HCT116 (cell line): ENCODE measurements at regions not wholly inside any gene's neighbourhood (a gene's known extent, or its start where the extent isn't known, plus 50 kb on each side); places are given as distances from the start of the nearest gene placed in this dataset.

Experiments used
- ATAC-seq: fragments of 200-7000 bp; cut with Tn5 transposase; 2 replicates; pipeline ENCODE4 v1.9.1; 2020; ENCODE audit warnings: mild to moderate bottlenecking, moderate library complexity
- BruUV-seq: library from RNA; stranded (reverse); fragments of 400-500 nt; replicated peaks from 2 replicates; lab custom pipeline; 2021; lab: Mats Ljungman, UMichigan
- CTCF ChIA-PET: fragments of 300-600 bp; sonication (Branson Sonifier 250); formaldehyde crosslinking; loops from one replicate; lab custom pipeline; 2021; ENCODE audit warnings: antibody characterized with exemption; lab: Charles Lee
- POLR2A ChIA-PET: fragments of 300-600, 350-600 bp; sonication (Branson Sonifier 250); formaldehyde crosslinking; loops from one replicate; lab custom pipeline; 2021; ENCODE audit warnings: antibody characterized with exemption; lab: Charles Lee
- RAD21 ChIA-PET, 2 experiments: fragments of 300-600 bp; sonication (Branson Sonifier 250); formaldehyde crosslinking; loops; one replicate each; lab custom pipeline; 2023; ENCODE audit warnings: low total read pairs in 2 of 2; ENCODE audit not compliant: uncharacterized antibody in 2 of 2, unreplicated experiment in 2 of 2, low non-redundant PET in 1 of 2; lab: Charles Lee
- DNase-seq: peaks from one replicate; pipeline ENCODE4 v3.0.0-alpha.2; 2010; ENCODE audit warnings: low read depth, low spot score
- H2AFZ ChIP-seq: fragments of 200-600 bp; shearing (Covaris generic), sonication (generic); 2 replicates; pipeline ENCODE4 v1.6.1; 2017; ENCODE audit warnings: low read depth, mixed run types, mixed read lengths, antibody characterized with exemption, low read length; ENCODE audit not compliant: poor library complexity, severe bottlenecking
- H3K27ac ChIP-seq: 2 replicates; pipeline ENCODE4 v1.5.1; 2012; ENCODE audit warnings: low read depth, low read length
- H3K27me3 ChIP-seq: fragments of 200-600 bp; sonication (generic); 2 replicates; pipeline ENCODE4 v1.6.1; 2016; ENCODE audit warnings: mixed run types, low read length, mixed read lengths; ENCODE audit not compliant: insufficient read depth
- H3K36me3 ChIP-seq, 2 experiments: fragments of 200-500 bp in 1 of 2; fragments of 200-600 bp in 1 of 2; sonication (Bioruptor generic) in 1 of 2; sonication (generic) in 1 of 2; 2 replicates each; pipeline versions ENCODE4 v1.5.1 to v1.6.1; 2014 to 2016; ENCODE audit warnings: low read length in 2 of 2, inconsistent platforms in 1 of 2, mixed read lengths in 1 of 2, mixed run types in 1 of 2; ENCODE audit not compliant: insufficient read depth in 2 of 2, control insufficient read depth in 1 of 2
- H3K4me1 ChIP-seq, 2 experiments: fragments of 200-600 bp in 1 of 2; sonication (generic) in 1 of 2; 2 replicates each; pipeline versions ENCODE4 v1.5.1 to v1.6.1; 2012 to 2017; ENCODE audit warnings: low read length in 2 of 2, inconsistent platforms in 1 of 2, mild to moderate bottlenecking in 1 of 2, mixed read lengths in 1 of 2, mixed run types in 1 of 2, moderate library complexity in 1 of 2; ENCODE audit not compliant: insufficient read depth in 2 of 2, control insufficient read depth in 1 of 2
- H3K4me2 ChIP-seq: fragments of 200-600 bp; sonication (generic); 2 replicates; pipeline ENCODE4 v1.6.1; 2017; ENCODE audit warnings: mixed run types, low read length, mixed read lengths
- H3K4me3 ChIP-seq, 2 experiments: fragments of 200-600 bp in 1 of 2; sonication (generic) in 1 of 2; replicated peaks in 1 of 2; 2 replicates each; pipeline ENCODE4 v1.5.1; 2011 to 2016; ENCODE audit warnings: low read length in 2 of 2, control low read depth in 1 of 2, low read depth in 1 of 2, mild to moderate bottlenecking in 1 of 2, mixed read lengths in 1 of 2, mixed run types in 1 of 2
- H3K79me2 ChIP-seq: fragments of 200-600 bp; sonication (generic); 2 replicates; pipeline ENCODE4 v1.6.1; 2017; ENCODE audit warnings: mild to moderate bottlenecking, mixed run types, low read length, moderate library complexity, mixed read lengths; ENCODE audit not compliant: insufficient read depth
- H3K9ac ChIP-seq: fragments of 200-600 bp; sonication (generic); 2 replicates; pipeline ENCODE4 v1.6.1; 2016; ENCODE audit warnings: low read length, mixed read lengths
- H3K9me2 ChIP-seq: fragments of 200-600 bp; sonication (generic), shearing (Covaris generic); 2 replicates; pipeline ENCODE4 v1.6.1; 2017; ENCODE audit warnings: mixed run types, mild to moderate bottlenecking, moderate library complexity; ENCODE audit not compliant: insufficient read depth
- H3K9me3 ChIP-seq, 2 experiments: fragments of 200-500 bp in 1 of 2; fragments of 200-600 bp in 1 of 2; sonication (Bioruptor generic) in 1 of 2; sonication (generic) in 1 of 2; 2 replicates each; pipeline ENCODE4 v1.6.1; 2014 to 2017; ENCODE audit warnings: low read length in 2 of 2, mixed read lengths in 2 of 2, inconsistent platforms in 1 of 2, low read depth in 1 of 2, mild to moderate bottlenecking in 1 of 2, mixed run types in 1 of 2, moderate library complexity in 1 of 2; ENCODE audit not compliant: control insufficient read depth in 1 of 2, insufficient read depth in 1 of 2
- H4K20me1 ChIP-seq: fragments of 200-600 bp; sonication (generic), shearing (Covaris generic); 2 replicates; pipeline ENCODE4 v1.6.1; 2017; ENCODE audit warnings: mixed run types, mild to moderate bottlenecking, moderate library complexity; ENCODE audit not compliant: insufficient read depth
- CBX3 ChIP-seq: IDR thresholded peaks from 2 replicates; pipeline ENCODE4 v1.6.1; 2012; ENCODE audit warnings: low read depth
- CEBPB ChIP-seq: IDR thresholded peaks from 2 replicates; pipeline ENCODE4 v1.6.1; 2012; ENCODE audit warnings: low read depth
- CTCF ChIP-seq, 3 experiments: fragments of 200-600 bp in 1 of 3; sonication (generic) in 1 of 3; IDR thresholded peaks in 2 of 3; conservative IDR thresholded peaks in 1 of 3; 2 replicates each; pipeline ENCODE4 v1.5.1; 2012 to 2017; ENCODE audit warnings: low read depth in 2 of 3, low read length in 2 of 3, antibody characterized with exemption in 1 of 3, borderline replicate concordance in 1 of 3, control low read depth in 1 of 3, mild to moderate bottlenecking in 1 of 3, mixed read lengths in 1 of 3, mixed run types in 1 of 3, moderate library complexity in 1 of 3; ENCODE audit not compliant: insufficient read depth in 1 of 3
- EGR1 ChIP-seq: IDR thresholded peaks from 2 replicates; pipeline ENCODE4 v1.6.1; 2012; ENCODE audit warnings: low read depth
- ELF1 ChIP-seq: IDR thresholded peaks from 2 replicates; pipeline ENCODE4 v1.6.1; 2012; ENCODE audit warnings: low read depth, borderline replicate concordance
- EZH2 ChIP-seq: fragments of 200-600 bp; sonication (generic); IDR thresholded peaks from 2 replicates; pipeline ENCODE4 v1.6.1; 2017; ENCODE audit warnings: antibody characterized with exemption, mixed run types
- EZH2phosphoT487 ChIP-seq: fragments of 200-600 bp; IDR thresholded peaks from 2 replicates; pipeline ENCODE4 v1.6.1; 2018; ENCODE audit warnings: antibody characterized with exemption, borderline replicate concordance
- FOSL1 ChIP-seq: IDR thresholded peaks from 2 replicates; pipeline ENCODE4 v1.6.1; 2012; ENCODE audit warnings: low read depth
- JUND ChIP-seq: IDR thresholded peaks from 2 replicates; pipeline ENCODE4 v1.6.1; 2012
- MAX ChIP-seq: IDR thresholded peaks from 2 replicates; pipeline ENCODE4 v1.6.1; 2012
- POLR2AphosphoS5 ChIP-seq: IDR thresholded peaks from 2 replicates; pipeline ENCODE4 v1.6.1; 2011; ENCODE audit warnings: mild to moderate bottlenecking, low read depth, low read length, moderate library complexity
- RAD21 ChIP-seq: IDR thresholded peaks from 2 replicates; pipeline ENCODE4 v1.6.1; 2012; ENCODE audit warnings: low read depth, mild to moderate bottlenecking
- REST ChIP-seq: IDR thresholded peaks from 2 replicates; pipeline ENCODE4 v1.6.1; 2012; ENCODE audit warnings: low read depth
- SRF ChIP-seq: IDR thresholded peaks from 2 replicates; pipeline ENCODE4 v1.6.1; 2012; ENCODE audit warnings: low read depth
- TCF7L2 ChIP-seq: IDR thresholded peaks from 2 replicates; pipeline ENCODE4 v1.7.0; 2011; ENCODE audit warnings: borderline replicate concordance, inconsistent platforms; ENCODE audit not compliant: insufficient read depth, insufficient read length; ENCODE audit errors: extremely low read depth
- YY1 ChIP-seq: IDR thresholded peaks from 2 replicates; pipeline ENCODE4 v1.6.1; 2011; ENCODE audit warnings: low read length, low read depth, moderate library complexity, mild to moderate bottlenecking; ENCODE audit not compliant: insufficient replicate concordance; ENCODE audit errors: extremely low read depth
- ZFX ChIP-seq: fragments of 450-650 bp; IDR thresholded peaks from 2 replicates; pipeline ENCODE4 v1.6.1; 2017
- ZNF274 ChIP-seq: fragments of 200-500 bp; sonication (Bioruptor generic); IDR thresholded peaks from 2 replicates; pipeline ENCODE4 v1.6.1; 2014; ENCODE audit warnings: mild to moderate bottlenecking, low read depth, low read length, inconsistent platforms
- intact Hi-C: fragments of 100-400 bp; cut with micrococcal nuclease; formaldehyde crosslinking; loops from 2 replicates; pipeline ENCODE4 v1.10.0; 2022
- TF ChIP-seq, protein P1 (sequence below): IDR thresholded peaks from 2 replicates; pipeline ENCODE4 v1.6.1; 2012

DNA sequence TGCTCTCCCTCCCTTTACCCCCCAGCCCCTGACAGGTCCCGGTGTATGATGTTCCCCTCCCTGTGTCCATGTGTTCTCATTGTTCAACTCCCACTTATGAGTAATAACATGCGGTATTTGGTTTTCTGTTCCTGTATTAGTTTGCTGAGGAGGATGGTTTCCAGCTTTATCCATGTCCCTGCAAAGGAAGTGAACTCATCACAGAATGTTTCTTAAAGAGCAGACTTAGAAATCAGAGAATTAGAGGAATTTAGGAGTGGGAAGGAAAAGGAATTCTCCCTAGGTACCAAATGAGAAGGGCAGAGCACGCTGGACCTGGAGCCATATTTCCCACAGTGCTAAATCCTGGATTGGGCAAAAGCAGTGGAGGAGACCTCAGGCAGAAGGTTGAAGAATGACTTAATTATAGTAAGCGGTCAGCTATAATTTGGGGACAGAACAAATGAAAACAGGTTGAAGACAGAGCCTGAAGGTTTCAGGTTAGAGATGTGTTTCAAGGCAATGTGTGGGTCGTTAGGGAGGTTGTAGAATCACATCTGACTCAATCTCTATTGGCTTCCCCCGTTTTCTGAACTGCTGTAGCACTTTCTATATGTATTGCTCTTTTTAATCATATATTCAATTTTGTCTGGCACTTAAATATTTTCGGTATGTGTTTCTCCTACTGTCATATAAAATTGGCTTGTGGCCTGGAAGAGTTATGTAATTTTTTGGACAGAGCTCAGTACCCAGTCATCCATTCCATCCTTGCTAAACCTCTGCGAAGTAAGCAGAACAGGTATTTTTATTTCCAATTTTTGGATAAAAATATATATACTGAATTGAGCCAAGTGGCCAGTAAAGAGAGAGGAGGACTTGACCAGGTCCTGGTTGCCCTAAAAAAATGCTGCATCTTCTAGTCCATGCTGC is 210.5 kb upstream of the KLF6 start:
- ChIA-PET CTCF (no interaction called here), POLR2A (no interaction called here), RAD21 (no interaction called here)
- Histone ChIP-seq H3K4me3 (no peak overlapping the region), H2AFZ (no peak overlapping the region), H3K9me2 (no peaks in the 10 kb centered on the region), H3K9me3 (no peaks in the 10 kb centered on the region), H3K27me3 (no peaks in the 10 kb centered on the region), H3K4me1 (peaks cover 0 to 5% of the 10 kb centered on the region in 2 experiments; a peak in 1 of 4 replicates), H3K79me2 (no peaks in the 10 kb centered on the region), H3K9ac (no peak overlapping the region), H3K4me2 (no peak overlapping the region), H4K20me1 (no peaks in the 10 kb centered on the region), H3K36me3 (no peaks in the 10 kb centered on the region), H3K27ac (no peak overlapping the region)
- TF ChIP-seq ZNF274 (no peak), ELF1 (no peak), REST (no peak), MAX (no peak), CEBPB (no peak), TCF7L2 (no peak), SRF (no peak), ZFX (no peak), POLR2AphosphoS5 (no peak), JUND (no peak), EGR1 (no peak), FOSL1 (no peak), CBX3 (no peak), EZH2 (no peak), YY1 (no peak), CTCF (IDR thresholded peaks at IDR 0.05 in 2 of 3, conservative IDR thresholded peaks at IDR 0.05 in 1 of 3; ENCODE audit: borderline replicate concordance in 1 of 3, insufficient read depth in 1 of 3, low read depth in 2 of 3, low read length in 2 of 3) (no peak), RAD21 (no peak), EZH2phosphoT487 (no peak)
- TF ChIP-seq, protein P1, sequence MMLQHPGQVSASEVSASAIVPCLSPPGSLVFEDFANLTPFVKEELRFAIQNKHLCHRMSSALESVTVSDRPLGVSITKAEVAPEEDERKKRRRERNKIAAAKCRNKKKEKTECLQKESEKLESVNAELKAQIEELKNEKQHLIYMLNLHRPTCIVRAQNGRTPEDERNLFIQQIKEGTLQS: no peak
- no TSS peak for BruUV-seq
- DNase-seq: no peak
- no peak for ATAC-seq
- intact Hi-C loops: no loop called here
